ENCODE measurements at regions not wholly inside any gene's neighbourhood (a gene's known extent, or its start where the extent isn't known, plus 50 kb on each side); places are given as distances from the start of the nearest gene placed in this dataset.

DNA sequence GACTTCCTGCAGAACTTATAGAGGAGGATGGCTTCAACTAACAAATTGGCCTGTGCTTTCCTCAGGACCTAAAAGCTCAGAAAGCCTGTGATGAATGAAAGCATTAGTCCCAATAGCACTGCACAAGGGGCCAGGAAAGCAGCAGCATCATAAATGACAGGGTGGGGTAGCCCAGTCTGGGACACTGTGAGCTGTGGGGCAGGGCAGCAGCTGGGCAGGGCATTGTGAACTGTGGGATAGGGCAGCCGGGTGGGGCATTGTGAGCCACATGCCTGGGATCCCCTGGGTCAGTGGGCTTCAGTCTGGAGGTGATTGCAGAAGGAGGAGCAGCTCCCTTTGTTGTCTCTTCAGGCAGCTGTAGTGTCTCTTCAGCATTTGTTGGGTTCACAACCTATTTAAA, 1276.8 kb downstream of the UQCRFS1 start:
- no peak for DNase-seq (ENCODE audit: low spot score)
- H3K4me3 Mint-ChIP-seq = no peak overlapping the region
- no peaks in the 10 kb centered on the region for H3K36me3 Mint-ChIP-seq (ENCODE audit: low read depth)
- H3K27ac Mint-ChIP-seq = no peak overlapping the region
- H3K9me3 Mint-ChIP-seq = peaks cover 6% of the 10 kb centered on the region
- H3K27me3 Mint-ChIP-seq (ENCODE audit: low read depth) = no peaks in the 10 kb centered on the region
- no peaks in the 10 kb centered on the region for H3K4me1 Mint-ChIP-seq (ENCODE audit: low read depth)

DNA sequence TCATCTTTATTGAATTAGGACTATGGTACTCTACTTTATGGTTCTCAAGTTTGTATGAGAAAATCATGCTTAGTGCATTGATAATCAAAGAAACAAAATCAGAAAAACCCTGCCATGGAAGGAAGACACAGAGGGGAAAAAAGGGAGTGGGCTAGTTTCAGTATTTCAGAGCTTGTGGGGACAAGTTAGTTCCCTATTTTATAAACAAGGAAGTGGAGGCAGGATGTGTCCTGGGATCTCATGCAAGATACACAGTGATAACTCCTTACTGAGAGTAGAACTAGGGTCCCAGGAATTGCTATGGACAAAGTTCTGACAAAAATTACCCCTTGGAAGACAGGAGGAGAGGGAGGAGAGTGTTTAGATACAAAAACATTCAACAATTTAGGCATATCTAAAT, 1277.3 kb downstream of the UQCRFS1 start:
- DNase-seq (ENCODE audit: low spot score) = no peak
- H3K27ac Mint-ChIP-seq = no peak overlapping the region

DNA sequence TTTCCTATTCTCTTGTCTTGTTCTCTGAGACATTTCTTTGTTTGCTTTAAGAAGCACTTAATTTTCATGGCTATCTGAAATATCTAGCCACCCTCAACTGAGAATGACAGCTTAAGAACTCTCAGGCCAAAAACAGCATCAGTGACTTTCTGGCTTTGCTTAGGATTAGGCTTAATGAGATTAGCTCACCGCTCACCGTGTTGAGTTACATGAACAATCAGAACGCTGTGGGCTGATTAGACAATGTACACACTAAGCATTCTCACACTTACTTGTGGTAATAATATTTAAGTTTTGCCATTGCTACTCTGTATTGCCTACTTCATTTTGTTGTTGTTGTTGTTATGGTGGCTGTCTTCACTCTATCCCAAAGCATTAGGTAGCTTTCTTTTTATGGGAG, 1283.6 kb downstream of the UQCRFS1 start:
- Mint-ChIP-seq H3K4me3 (no peak overlapping the region), H3K27ac (no peak overlapping the region), H3K27me3 (ENCODE audit: low read depth) (no peaks in the 10 kb centered on the region), H3K9me3 (no peaks in the 10 kb centered on the region), H3K36me3 (ENCODE audit: low read depth) (no peaks in the 10 kb centered on the region), H3K4me1 (ENCODE audit: low read depth) (no peaks in the 10 kb centered on the region)
- DNase-seq (ENCODE audit: low spot score) = no peak

More for the DNA sequence above, 1277.3 kb downstream of the UQCRFS1 start:
- H3K4me1 Mint-ChIP-seq (ENCODE audit: low read depth) = no peaks in the 10 kb centered on the region
- peaks cover 6% of the 10 kb centered on the region for H3K9me3 Mint-ChIP-seq
- no peaks in the 10 kb centered on the region for H3K27me3 Mint-ChIP-seq (ENCODE audit: low read depth)
- no peak overlapping the region for H3K4me3 Mint-ChIP-seq
- H3K36me3 Mint-ChIP-seq (ENCODE audit: low read depth) = no peaks in the 10 kb centered on the region

DNA sequence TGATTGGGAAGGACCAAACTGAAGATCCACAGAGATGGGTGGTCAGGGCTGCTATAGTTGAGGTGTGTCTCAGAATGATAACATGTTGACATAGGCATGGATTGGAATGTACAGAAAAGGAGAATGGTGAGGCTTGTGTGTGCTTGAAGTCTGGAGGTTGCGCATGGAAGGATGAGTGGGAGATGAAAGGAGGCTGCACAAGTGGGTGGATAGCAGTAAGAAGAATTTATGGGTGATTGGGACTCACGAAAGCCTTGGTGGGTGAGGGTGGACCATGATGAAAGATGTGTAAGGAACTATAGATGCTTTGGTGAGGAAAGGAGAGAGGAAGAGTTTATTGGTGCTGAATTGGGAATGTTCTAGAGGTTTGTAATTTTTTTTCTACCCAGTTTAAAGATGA, 1287.7 kb downstream of the UQCRFS1 start:
- Mint-ChIP-seq H3K9me3 (peaks cover 5% of the 10 kb centered on the region), H3K36me3 (ENCODE audit: low read depth) (no peaks in the 10 kb centered on the region), H3K4me3 (no peak overlapping the region), H3K27ac (no peak overlapping the region), H3K27me3 (ENCODE audit: low read depth) (no peaks in the 10 kb centered on the region), H3K4me1 (ENCODE audit: low read depth) (no peaks in the 10 kb centered on the region)
- DNase-seq (ENCODE audit: low spot score) = no peak

DNA sequence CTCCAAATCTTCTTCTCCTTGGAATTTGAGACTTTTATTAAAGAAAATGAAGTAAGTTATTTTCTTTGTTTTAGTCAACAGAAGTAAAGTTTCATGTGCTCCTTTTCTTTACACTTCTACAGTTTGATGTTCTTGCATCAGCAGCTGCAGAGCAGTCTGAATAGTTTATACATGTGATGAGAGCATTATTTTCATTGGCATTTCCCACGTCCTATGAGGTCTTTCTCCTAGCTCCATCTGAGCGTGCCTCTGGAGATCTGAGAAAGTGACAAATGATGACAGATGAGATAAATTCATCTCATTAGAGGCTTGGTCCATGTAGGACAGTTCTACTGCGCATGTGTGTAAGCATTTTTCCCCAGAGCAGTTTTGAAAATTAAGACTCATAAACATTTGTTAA, 1290.0 kb downstream of the UQCRFS1 start:
- Mint-ChIP-seq H3K4me1 (ENCODE audit: low read depth) (no peaks in the 10 kb centered on the region), H3K36me3 (ENCODE audit: low read depth) (no peaks in the 10 kb centered on the region), H3K27me3 (ENCODE audit: low read depth) (no peaks in the 10 kb centered on the region), H3K9me3 (peaks cover 5% of the 10 kb centered on the region), H3K4me3 (no peak overlapping the region), H3K27ac (no peak overlapping the region)
- DNase-seq (ENCODE audit: low spot score) = no peak

DNA sequence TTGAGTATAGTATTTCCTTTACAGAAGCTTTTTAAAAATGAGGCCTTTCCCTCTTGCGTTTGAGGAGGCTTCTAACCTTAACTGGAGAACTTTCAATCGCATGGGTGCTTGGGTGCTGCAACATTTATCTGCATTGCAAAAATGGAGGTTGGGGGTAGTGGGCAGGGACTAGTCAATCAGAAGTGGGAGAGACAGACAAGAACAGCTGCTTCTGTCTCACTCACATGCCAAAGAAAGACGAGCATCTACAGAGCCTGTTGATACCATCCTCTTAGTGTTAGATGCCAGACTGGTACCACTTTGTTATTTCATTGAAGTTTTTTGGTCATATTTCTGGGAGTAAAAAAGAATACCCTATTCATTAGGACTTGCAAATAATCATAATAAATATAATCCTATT, 1292.2 kb downstream of the UQCRFS1 start:
- Mint-ChIP-seq H3K9me3 (peaks cover 5% of the 10 kb centered on the region), H3K27ac (no peak overlapping the region), H3K36me3 (ENCODE audit: low read depth) (no peaks in the 10 kb centered on the region), H3K4me3 (no peak overlapping the region), H3K27me3 (ENCODE audit: low read depth) (no peaks in the 10 kb centered on the region), H3K4me1 (ENCODE audit: low read depth) (no peaks in the 10 kb centered on the region)
- no peak for DNase-seq (ENCODE audit: low spot score)

DNA sequence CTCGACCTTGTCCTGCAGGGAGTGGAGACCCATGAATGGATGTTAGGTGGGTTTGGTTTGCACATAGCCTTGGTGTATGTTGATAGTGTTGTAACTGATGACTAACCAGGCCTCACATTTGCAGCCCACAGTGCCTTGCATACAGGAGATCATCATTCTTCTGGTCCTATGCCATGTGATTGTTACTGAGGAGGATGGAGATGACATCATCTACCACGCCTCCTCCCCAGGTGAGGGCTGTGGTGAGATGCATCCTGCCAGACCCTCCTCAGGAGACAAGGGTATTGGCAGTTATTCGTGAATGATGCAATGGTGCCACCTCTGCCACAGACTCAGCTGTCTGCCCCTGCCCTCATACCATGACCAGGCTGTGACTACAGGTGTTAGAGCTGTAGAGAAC, 1294.1 kb downstream of the UQCRFS1 start:
- Mint-ChIP-seq H3K36me3 (ENCODE audit: low read depth) (no peaks in the 10 kb centered on the region), H3K27ac (no peak overlapping the region), H3K4me3 (no peak overlapping the region), H3K4me1 (ENCODE audit: low read depth) (no peaks in the 10 kb centered on the region), H3K27me3 (ENCODE audit: low read depth) (no peaks in the 10 kb centered on the region), H3K9me3 (peaks cover 5% of the 10 kb centered on the region)
- no peak for DNase-seq (ENCODE audit: low spot score)

DNA sequence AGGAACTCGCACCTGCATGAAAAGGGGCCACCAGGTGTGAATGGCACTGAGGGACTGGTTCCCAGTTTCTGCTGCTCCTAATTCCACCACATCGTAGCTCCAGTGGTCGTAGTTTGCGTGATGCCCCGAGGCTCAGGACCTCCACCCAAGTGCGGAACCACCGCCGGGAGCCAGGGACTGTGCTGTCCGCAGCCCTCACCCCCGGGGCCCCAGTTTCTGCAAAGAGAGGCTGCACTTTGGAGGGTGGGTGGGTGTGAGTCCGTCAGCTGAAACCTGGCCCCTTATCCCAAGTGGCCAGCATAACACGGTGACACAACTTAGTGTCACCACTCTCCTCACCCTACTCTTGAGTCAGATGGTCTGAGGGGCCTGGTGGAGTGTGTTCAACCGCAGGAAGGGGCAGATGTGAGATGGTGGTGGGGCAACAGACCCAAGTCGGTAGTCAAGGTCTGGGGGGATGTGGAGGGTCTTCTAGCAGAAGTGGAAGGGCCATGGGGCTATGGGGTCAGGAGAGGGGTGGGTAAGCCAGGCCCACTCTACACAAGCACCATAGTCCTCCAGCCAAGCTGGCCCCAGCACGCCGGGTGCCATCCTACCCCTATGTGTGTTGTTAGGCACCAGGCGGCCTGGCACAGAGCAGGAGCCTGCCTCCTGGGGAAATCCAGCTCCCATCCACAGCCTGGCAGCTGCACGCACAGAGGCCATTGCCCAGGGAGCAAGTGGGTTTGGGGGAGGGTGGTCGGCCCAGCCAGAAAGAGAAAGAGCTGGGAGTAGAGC, 1301.6 kb downstream of the UQCRFS1 start:
- Mint-ChIP-seq H3K4me3 (no peak overlapping the region), H3K9me3 (peaks cover 12% of the 10 kb centered on the region), H3K27ac (no peak overlapping the region), H3K27me3 (ENCODE audit: low read depth) (no peaks in the 10 kb centered on the region), H3K36me3 (ENCODE audit: low read depth) (no peaks in the 10 kb centered on the region), H3K4me1 (ENCODE audit: low read depth) (no peaks in the 10 kb centered on the region)
- DNase-seq (ENCODE audit: low spot score) = no peak

DNA sequence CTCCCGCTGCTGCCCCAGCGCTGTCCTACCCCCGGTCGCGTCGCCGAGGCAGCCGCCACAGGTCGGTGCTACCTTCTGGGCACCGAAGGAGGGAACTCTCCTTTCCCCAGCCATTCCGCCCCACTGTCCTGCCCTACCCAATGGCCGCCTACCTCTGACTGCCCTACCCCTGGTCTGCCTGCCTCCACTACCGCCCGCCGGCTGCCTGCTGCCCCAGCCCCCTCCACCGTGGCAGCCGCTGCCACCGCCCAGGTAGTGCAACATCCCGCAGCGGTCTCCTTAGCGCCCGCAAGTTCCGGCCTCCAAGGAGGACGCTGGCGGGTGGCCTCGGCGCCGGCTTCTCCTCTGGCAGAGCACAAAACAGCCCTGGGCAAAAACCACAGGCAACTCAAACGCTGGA, 1303.1 kb downstream of the UQCRFS1 start:
- Mint-ChIP-seq H3K9me3 (peaks cover 12% of the 10 kb centered on the region), H3K36me3 (ENCODE audit: low read depth) (no peaks in the 10 kb centered on the region), H3K27me3 (ENCODE audit: low read depth) (no peaks in the 10 kb centered on the region), H3K4me1 (ENCODE audit: low read depth) (no peaks in the 10 kb centered on the region), H3K4me3 (no peak overlapping the region), H3K27ac (no peak overlapping the region)
- DNase-seq (ENCODE audit: low spot score) = no peak

DNA sequence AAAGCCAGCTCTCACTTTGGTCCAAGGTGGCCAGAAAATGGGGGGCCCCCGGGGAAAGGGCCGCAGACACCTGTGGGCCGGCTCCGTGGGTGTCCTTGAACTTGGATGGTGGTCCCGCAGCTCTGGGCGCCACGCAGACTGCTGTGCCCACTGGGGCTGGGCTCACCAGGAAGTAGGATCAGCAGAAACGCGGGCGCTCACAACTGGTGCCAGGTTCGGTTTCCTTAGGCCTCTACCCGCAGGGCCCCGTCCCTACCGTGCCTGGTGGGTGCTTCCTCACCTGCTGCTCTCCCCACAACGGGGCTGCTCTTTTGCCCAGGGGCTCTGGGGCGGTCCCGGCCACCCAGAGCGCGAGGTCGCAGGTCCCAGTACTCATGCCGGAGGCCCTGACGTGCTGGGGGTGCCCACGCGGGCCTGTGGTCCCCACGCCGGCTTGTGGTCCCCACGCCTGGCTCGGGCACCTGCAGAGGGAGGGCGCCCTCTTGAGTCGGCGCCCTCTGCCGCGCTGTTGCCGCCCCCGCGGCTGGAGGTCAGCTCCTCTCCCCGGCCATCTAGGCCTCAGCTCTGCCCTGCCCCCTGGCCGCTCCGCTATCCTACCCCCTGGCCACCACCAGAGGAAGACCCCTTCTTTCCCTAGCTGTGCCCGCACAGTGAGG, 1303.6 kb downstream of the UQCRFS1 start:
- Mint-ChIP-seq H3K4me1 (ENCODE audit: low read depth) (no peaks in the 10 kb centered on the region), H3K9me3 (peaks cover 12% of the 10 kb centered on the region), H3K27ac (no peak overlapping the region), H3K27me3 (ENCODE audit: low read depth) (no peaks in the 10 kb centered on the region), H3K4me3 (no peak overlapping the region), H3K36me3 (ENCODE audit: low read depth) (no peaks in the 10 kb centered on the region)
- DNase-seq (ENCODE audit: low spot score) = no peak

DNA sequence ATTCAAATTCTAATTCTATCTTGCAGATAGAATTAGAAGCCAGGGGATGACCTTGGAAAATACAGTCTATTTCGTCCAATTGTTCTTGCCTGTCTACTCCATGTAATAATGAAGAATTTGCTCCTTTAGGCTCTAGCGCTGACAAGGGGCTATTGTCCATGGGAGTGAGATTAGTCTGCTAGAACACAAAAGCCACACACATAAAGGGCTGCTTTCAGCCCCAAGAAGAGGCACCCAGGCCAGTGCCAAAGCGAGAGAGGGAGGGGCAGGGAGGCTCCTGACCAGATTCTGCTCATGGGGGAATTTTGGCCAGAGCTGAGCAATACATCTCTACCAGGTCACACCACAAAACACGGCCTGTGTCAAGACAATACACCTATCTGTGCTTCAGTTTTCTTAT, 1306.9 kb downstream of the UQCRFS1 start:
- no peaks in the 10 kb centered on the region for H3K4me1 Mint-ChIP-seq (ENCODE audit: low read depth)
- H3K27ac Mint-ChIP-seq = no peak overlapping the region
- no peaks in the 10 kb centered on the region for H3K36me3 Mint-ChIP-seq (ENCODE audit: low read depth)

DNA sequence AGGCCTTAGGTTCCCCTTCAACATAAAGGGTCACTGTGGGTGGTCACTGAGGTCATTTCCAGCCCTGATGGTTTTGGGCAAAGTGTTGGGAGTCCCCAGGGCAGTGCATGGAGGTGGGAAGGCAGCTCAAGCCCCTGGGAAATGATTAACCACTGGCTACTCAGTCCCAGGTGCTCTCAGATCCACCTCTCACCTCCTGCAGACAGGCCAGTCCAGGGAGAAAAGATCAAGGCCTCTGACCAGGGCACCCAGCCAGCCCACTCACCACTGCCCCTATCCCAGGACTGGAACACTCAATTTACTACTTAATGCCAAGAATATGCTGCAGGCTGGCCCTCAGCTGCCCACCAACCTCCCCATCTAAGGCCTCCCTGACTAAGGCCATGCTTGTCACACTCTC, 1307.9 kb downstream of the UQCRFS1 start:
- H3K36me3 Mint-ChIP-seq (ENCODE audit: low read depth) = no peaks in the 10 kb centered on the region
- DNase-seq (ENCODE audit: low spot score) = no peak
- no peaks in the 10 kb centered on the region for H3K4me1 Mint-ChIP-seq (ENCODE audit: low read depth)
- H3K27ac Mint-ChIP-seq = no peak overlapping the region
- peaks cover 15% of the 10 kb centered on the region for H3K9me3 Mint-ChIP-seq
- H3K27me3 Mint-ChIP-seq (ENCODE audit: low read depth) = no peaks in the 10 kb centered on the region
- H3K4me3 Mint-ChIP-seq = no peak overlapping the region

More for the DNA sequence above, 1306.9 kb downstream of the UQCRFS1 start:
- Mint-ChIP-seq H3K9me3 (peaks cover 14% of the 10 kb centered on the region), H3K27me3 (ENCODE audit: low read depth) (no peaks in the 10 kb centered on the region), H3K4me3 (no peak overlapping the region)
- DNase-seq (ENCODE audit: low spot score) = no peak

DNA sequence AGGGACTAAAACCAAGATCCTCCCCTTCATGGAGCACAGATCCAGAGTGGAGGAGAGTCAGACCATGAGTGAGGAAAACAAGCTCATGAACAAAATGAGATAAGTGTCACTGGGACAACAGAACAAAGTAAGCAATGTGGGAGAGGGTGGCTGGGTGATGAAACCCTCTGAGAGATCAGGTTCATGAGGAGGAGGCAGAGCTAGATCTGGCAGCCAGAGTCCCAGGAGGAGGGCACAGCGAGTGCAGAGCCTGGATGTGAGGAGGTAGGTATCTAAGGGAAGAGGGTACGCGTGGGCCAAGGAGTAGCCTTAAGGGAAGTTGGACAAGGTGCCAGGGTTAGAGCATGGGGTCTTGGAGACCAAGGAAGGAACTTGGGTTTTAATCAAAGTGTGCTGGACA, 1311.9 kb downstream of the UQCRFS1 start:
- H3K27ac Mint-ChIP-seq = no peak overlapping the region
- no peak overlapping the region for H3K4me3 Mint-ChIP-seq
- no peaks in the 10 kb centered on the region for H3K36me3 Mint-ChIP-seq (ENCODE audit: low read depth)
- H3K27me3 Mint-ChIP-seq (ENCODE audit: low read depth) = no peaks in the 10 kb centered on the region
- peaks cover 13% of the 10 kb centered on the region for H3K9me3 Mint-ChIP-seq
- DNase-seq (ENCODE audit: low spot score) = no peak
- no peaks in the 10 kb centered on the region for H3K4me1 Mint-ChIP-seq (ENCODE audit: low read depth)

DNA sequence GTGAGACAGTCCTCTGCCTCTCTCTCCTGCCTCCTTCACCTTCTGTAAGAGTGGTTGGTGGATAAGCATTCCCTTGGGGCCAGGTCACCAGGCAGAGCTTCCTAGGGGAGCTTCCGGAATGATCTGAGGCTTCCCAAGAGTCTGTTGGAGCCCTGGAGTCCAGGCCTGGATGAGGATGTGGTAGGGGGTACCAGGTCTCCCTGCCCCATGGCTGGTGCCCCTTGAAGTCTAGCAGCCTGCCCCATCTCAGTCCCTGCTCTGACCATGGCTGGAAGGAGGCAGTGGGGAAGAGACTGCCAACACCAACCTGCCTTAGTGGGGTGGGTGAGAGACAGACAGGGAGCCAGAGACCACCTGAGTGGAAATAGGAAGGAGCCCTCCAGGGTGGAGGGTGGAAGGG, 1316.9 kb downstream of the UQCRFS1 start:
- no peaks in the 10 kb centered on the region for H3K4me1 Mint-ChIP-seq (ENCODE audit: low read depth)
- DNase-seq (ENCODE audit: low spot score) = no peak
- H3K36me3 Mint-ChIP-seq (ENCODE audit: low read depth) = no peaks in the 10 kb centered on the region
- H3K4me3 Mint-ChIP-seq = no peak overlapping the region
- H3K27me3 Mint-ChIP-seq (ENCODE audit: low read depth) = no peaks in the 10 kb centered on the region
- peaks cover 8% of the 10 kb centered on the region for H3K9me3 Mint-ChIP-seq
- no peak overlapping the region for H3K27ac Mint-ChIP-seq
